ENCODE measurements at regions not wholly inside any gene's neighbourhood (a gene's known extent, or its start where the extent isn't known, plus 50 kb on each side); places are given as distances from the start of the nearest gene placed in this dataset.

GRCh38 chr7:15750727-15751126, 64.2 kb upstream of the MEOX2 start:
- DNase-seq (ENCODE audit: low read depth), result no peak

DNA sequence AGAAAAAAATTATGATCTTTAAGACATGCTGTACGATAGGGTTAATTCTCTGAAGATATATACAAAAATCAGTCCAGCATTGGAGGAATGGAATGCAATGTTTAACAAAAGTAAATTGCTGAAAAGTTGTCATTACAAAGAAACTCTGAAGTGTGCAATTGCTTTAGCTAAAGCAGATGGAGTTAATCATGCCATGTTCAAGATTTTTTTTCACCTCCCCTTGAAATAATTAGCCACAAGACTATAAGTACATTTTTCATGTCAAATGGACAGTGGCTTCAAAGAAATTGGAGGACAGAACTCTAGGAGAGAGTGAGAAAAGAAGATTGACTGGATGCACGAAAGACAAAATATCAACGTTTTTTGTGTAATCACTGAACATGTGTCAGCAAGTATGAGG, 63.1 kb upstream of the MEOX2 start:
- DNase-seq (ENCODE audit: low read depth), result no peak

DNA sequence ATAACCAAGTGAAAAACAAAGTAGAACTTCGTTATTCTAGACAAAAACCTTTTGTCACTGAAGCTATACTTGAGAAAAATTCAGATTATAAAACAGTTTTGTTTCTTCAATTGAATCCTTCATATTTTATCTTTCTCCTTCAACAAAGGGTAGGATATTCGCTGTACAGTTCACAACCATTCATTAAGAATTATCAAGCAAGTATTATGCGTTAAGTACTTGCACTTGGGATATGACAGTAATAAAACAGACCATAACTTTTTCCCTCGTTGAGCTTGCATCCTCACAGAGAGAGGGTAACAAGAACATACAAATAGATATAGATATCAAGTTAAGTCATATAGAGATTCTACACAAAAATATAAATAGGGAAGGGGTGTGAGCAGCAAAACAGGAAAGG, 61.2 kb upstream of the MEOX2 start:
- no peak for DNase-seq (ENCODE audit: low read depth)

DNA sequence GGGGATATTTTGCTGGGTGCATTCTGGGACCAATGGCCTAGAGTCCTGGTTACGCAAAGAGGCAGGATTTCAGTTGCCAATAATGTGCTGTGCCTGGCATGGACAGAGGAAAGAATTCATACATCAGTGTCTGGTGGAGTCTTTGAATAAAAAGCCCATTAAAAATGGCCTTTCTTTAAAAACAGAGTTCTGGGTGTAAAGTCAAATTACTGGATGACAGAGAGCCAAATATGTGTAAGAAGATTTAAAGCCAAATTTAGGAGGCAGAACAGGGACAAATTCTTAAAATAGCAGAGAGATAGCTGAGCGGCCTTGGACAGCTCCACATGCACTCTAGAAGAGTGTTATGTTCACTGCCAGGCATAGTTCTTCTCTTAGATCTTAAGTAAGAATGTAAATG, 60.8 kb upstream of the MEOX2 start:
- DNase-seq (ENCODE audit: low read depth), result no peak

- DNase-seq (ENCODE audit: low read depth), result no peak
Observed at GRCh38 chr7:15743926-15744480, 57.5 kb upstream of the MEOX2 start.

DNA sequence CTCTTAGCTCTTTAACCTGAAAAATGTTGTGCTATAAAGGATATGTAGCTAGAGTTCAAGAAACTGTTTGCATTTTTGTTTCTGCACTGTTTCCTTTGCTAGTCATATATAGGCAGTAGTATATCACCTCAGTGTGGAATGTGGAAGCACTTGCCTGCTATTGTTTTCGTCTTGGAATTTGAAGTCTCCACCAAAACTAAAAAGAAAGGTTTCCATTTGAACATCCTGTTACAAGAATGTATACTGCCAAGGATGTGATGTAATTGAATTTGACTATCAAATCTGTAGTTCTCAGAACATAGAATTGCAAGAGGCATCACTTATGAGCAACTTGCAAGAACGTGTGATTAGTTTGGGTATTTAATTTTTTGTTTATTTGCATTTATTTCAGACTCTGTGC, 51.1 kb upstream of the MEOX2 start:
- no peak for DNase-seq (ENCODE audit: low read depth)
